HG03432 (cell line): ENCODE measurements at regions not wholly inside any gene's neighbourhood (a gene's known extent, or its start where the extent isn't known, plus 50 kb on each side); places are given as distances from the start of the nearest gene placed in this dataset.

Experiments used
- ATAC-seq: cut with Tn5 transposase; IDR thresholded peaks from one replicate; pipeline ENCODE4 v1.9.1; 2021; ENCODE audit warnings: mild to moderate bottlenecking, moderate library complexity; ENCODE audit not compliant: unreplicated experiment

DNA sequence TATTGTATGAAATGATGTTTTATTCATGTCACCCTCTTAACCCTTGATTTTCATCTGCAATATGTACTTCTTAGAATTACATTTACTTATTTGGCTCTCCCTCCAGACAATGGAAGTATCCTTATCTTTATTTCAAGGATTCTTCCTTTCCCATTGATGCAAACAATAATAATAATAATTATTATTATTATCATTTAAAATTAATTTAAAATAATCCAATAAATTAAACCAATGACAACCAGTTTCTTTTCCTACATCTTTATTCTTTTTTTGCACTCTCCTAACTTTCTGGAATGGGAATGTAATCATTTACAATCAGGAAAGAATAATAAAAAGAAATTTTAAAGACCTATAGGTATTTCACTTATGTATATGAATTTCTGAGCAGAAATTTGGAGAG is 504.4 kb downstream of the INHBA start:
- ATAC-seq, result no peak

- no peak for ATAC-seq
Observed at GRCh38 chr7:41197769-41198168, 505.1 kb downstream of the INHBA start.

- ATAC-seq, result no peak
Observed at GRCh38 chr7:41193738-41194282, 509.1 kb downstream of the INHBA start.

DNA sequence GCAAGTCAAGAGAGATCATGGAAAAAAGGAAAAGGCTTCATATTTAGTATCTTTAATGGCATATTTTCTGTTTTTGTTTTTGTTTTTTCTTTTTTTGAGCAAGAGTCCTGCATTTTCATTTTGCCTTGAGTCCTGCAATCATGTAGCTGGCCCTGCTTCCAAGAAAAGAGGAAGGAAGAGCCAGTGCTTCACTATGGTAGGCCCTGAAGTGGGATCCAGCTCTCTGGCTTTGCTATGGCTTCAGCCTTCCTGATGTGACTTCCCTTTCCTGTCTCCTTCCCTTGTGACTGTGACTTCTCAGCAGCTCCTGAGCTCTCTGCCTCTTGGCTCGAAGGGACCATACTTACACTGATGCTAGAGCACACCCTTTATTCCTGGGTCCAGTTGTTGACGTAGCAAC is 512.3 kb downstream of the INHBA start:
- no peak for ATAC-seq

- no peak for ATAC-seq
Observed at GRCh38 chr7:41189866-41190265, 513.0 kb downstream of the INHBA start.

DNA sequence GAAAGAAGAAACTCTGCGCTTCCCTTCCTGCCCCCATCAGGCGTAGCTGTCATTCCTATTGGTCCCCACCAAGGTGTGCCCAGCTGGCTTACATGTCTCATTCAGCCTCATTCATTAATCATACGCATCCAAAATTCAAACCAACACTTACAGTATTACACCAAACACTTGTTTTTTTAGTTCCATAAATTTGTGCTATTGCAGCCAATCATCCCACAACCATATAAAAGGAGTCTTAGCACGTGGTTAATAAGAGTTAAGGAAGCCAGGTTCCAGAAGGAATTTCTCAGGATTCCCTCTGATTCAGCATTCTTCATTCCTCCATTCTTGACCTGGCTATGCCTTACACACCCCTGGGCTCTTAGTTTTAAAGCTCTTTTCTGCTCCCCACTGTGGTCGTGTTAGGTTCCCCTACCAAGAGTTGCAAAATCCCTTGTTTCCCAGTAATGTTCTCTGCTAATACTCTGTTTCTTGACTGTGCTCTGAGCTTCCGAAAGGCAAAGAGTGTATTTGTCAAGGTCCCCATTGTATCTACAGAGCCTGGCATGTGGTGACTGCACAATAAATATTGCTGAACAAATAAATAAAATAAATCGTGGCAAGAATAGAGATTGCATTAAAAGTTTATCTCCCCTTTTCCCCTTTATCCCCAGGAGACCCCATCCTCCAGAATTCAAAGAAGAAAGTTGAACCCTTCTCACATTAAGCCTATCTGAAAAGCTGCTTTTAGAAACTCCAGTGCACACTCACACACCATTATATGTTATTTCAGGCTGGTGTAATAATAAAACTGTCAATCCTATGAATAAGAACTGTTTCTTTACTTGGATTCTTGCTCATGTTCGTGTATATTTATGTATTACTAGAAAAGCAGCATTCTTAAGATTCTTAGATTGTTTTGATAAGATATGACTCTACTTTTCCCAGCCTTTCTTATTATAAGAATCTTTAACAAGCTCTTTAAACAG is 514.4 kb downstream of the INHBA start:
- ATAC-seq, result no peak

- no peak for ATAC-seq
Observed at GRCh38 chr7:41187322-41187721, 515.6 kb downstream of the INHBA start.

DNA sequence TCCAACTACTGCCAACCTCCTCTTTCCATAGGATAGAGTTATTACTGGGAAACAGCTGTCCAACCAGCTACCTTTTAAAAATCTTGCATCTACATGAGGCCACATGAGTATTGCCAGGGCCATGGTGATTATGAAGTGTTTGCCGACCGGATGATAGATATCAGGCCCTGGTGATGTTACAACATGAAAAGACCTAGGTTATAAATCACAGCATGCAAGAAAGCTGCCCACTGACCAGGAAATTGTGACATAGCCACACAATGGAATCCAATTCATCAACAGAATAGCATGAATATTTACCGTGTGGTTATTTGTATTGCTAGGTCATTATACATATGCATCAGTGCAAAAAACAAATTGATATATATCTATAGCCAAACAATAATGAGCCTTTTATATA is 517.0 kb downstream of the INHBA start:
- no peak for ATAC-seq

- no peak for ATAC-seq
Observed at GRCh38 chr7:41183741-41184140, 519.1 kb downstream of the INHBA start.

GRCh38 chr7:41182782-41183181 is 520.1 kb downstream of the INHBA start:
- no peak for ATAC-seq

GRCh38 chr7:41175435-41175834 is 527.5 kb downstream of the INHBA start:
- ATAC-seq, result no peak

GRCh38 chr7:41174521-41174920 is 528.4 kb downstream of the INHBA start:
- ATAC-seq, result no peak

DNA sequence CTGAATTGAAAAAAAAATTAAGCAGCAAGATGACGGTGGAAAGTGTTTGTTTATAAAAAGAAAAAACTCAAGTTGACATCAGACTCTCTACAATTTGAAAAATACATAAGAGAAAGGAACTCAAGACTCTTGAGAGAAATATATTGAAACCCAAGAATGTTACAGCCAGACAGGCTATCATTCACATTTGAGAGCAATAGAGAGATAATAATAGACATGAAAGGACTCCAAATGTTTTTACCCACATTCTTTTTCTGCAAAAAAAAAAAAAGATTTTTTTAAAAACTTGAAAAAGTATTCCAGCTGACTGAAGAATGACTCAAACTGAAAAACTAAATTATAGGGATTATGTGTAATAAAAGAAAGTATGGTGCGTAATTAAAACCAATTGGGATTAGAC is 532.4 kb downstream of the INHBA start:
- no peak for ATAC-seq

DNA sequence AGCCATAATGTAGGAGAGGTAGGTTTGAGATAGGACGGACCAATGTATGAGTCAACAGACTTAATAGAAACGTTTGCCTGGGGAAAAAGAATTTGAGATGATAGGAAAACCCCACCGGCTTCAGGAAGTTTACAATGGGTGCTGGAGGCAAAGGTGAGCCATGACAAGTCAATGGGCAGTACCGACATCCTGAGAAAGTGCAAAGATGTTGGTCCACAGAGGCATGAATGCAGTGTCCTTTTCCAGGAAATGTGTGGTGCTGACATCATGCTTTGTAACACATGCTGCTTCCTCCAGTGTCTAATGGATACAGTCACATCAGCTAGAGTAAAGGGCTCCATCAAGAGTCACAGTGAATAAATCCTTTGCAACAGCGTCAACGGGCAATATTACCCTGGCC is 533.6 kb downstream of the INHBA start:
- no peak for ATAC-seq

- ATAC-seq, result no peak
Observed at GRCh38 chr7:41167836-41168235, 535.1 kb downstream of the INHBA start.

GRCh38 chr7:41164440-41164839 is 538.5 kb downstream of the INHBA start:
- no peak for ATAC-seq

DNA sequence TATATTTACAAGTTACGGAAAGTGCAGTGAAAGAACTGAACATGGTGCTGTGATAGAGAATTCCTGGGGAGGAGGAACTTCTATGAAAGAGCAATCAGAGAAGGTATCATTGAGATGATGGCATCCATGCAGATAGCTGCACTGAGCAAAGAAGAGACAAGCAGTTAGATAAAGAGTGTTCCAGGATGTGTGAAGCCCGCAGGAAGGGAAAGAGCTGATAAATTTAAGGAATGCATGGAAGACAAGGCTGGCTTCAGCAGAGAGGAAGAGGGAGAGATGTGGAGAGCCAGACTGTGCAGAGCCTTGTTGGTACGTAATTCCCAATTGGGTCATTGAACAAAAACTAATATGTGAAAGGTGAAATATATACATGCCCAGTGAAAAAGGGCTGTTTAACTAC is 538.9 kb downstream of the INHBA start:
- ATAC-seq, result no peak

DNA sequence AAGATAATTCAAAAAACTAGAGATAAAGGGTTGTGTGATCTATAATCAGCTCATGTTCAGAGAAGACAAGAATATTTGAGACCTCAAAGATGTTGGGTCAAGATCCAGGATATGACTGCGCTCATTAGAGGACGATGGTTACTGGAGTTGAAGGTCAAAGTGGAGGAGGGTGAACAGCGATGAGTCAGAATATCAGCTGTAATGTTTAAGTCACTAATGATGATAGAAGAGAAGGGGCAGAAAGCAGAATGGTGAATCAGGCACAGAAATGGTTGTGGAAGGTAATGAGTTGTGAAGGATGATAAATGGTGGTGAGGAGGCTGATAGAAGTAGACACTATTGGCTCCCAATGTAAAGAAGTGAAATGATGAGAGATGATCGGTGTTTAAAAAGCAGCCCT is 540.3 kb downstream of the INHBA start:
- no peak for ATAC-seq

DNA sequence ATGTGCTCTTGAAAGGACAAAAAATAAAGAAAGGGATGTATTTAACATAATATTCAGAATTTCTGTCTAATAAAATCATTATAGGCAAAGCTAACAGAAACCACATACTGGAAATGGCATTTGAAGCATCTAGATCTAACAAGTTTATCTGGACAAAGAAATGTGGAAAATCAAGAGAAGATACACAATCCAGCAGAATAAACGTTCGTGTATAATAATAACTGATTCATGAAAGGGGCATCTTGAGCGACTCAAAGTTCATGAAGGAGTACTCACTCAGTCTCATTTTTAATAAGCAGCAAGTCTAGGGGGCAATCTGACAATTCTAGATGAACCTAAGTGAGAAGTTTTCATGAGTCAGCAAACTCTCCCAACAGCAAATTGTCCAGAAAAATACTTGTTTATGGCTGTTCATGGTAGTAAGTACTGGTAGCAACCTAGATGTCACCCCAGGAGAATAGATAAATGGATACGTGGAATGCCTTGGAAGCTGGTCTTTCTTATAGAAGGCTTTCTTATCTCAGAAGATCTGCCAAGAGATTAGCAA is 541.8 kb downstream of the INHBA start:
- ATAC-seq, result no peak

- ATAC-seq, result no peak
Observed at GRCh38 chr7:41156268-41156667, 546.6 kb downstream of the INHBA start.

DNA sequence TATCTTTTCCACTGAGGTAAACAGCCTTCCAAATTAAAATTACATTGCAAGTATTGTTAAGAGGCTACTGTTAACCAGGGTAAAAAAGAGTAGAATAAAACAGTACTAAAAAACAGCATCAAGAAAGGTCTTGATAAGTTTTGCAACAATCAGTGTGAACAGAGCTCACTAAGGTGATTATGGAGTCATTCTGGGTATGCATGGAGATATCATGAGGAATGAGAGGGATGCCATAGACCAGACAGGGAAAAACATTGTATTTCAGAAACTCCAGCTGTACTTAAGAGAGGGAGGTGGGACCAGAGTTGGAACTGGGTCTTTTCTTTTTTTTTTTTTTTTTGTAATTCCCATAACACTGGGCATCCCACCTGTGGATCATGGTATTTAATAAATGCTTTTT is 549.6 kb downstream of the INHBA start:
- no peak for ATAC-seq

GRCh38 chr7:41152179-41152678 is 550.7 kb downstream of the INHBA start:
- ATAC-seq, result no peak
